NT2/D1 (cell line): ENCODE measurements at regions not wholly inside any gene's neighbourhood (a gene's known extent, or its start where the extent isn't known, plus 50 kb on each side); places are given as distances from the start of the nearest gene placed in this dataset.
"Not testable (repeated sequence)": the region's sequence is repeated elsewhere in the genome, so short reads cannot be mapped to it uniquely, and the experiment has no call there.

Experiments
- SUZ12 ChIP-seq: IDR thresholded peaks from 2 replicates; pipeline ENCODE4 v1.6.1; 2011; ENCODE audit not compliant: insufficient read length, insufficient read depth; ENCODE audit errors: extremely low read depth
- YY1 ChIP-seq: IDR thresholded peaks from 2 replicates; pipeline ENCODE4 v1.6.1; 2011; ENCODE audit not compliant: insufficient read length, insufficient read depth
- ZNF274 ChIP-seq: IDR thresholded peaks from 2 replicates; pipeline ENCODE4 v1.6.1; 2011; ENCODE audit warnings: mild to moderate bottlenecking, low read depth, low read length

- TF ChIP-seq SUZ12, YY1, ZNF274: not testable (repeated sequence)
Observed at GRCh38 chr2:153256876-153257275, 221.7 kb downstream of the RPRM start.
